Fibroblast of lung (primary cell): ENCODE measurements at regions not wholly inside any gene's neighbourhood (a gene's known extent, or its start where the extent isn't known, plus 50 kb on each side); places are given as distances from the start of the nearest gene placed in this dataset.

Source experiments
- CTCF ChIP-seq, 2 donors: IDR thresholded peaks in 1 of 2; conservative IDR thresholded peaks in 1 of 2; 1 replicate in 1 of 2; 2 replicates in 1 of 2; pipeline ENCODE4 v1.5.1; 2011 to 2012; ENCODE audit warnings: low read length in 2 of 2, control low read depth in 1 of 2, inconsistent platforms in 1 of 2, low read depth in 1 of 2, mild to moderate bottlenecking in 1 of 2
- EZH2 ChIP-seq: IDR thresholded peaks from 2 replicates; pipeline ENCODE4 v1.5.1; 2012; ENCODE audit warnings: low read length, control low read depth, mild to moderate bottlenecking; ENCODE audit errors: missing control alignments

GRCh38 chr3:147139341-147139740 is 267.0 kb downstream of the ZIC4 start:
- TF ChIP-seq CTCF (conservative IDR thresholded peaks at IDR 0.05 in 1 of 2, IDR thresholded peaks at IDR 0.05 in 1 of 2; ENCODE audit: low read depth in 1 of 2, low read length in 2 of 2) (no peak), EZH2 (no peak)
